ENCODE measurements at regions not wholly inside any gene's neighbourhood (a gene's known extent, or its start where the extent isn't known, plus 50 kb on each side); places are given as distances from the start of the nearest gene placed in this dataset.
A peak's percentile ranks its signal among the peaks of the same experiment; 100 is the strongest.

DNA sequence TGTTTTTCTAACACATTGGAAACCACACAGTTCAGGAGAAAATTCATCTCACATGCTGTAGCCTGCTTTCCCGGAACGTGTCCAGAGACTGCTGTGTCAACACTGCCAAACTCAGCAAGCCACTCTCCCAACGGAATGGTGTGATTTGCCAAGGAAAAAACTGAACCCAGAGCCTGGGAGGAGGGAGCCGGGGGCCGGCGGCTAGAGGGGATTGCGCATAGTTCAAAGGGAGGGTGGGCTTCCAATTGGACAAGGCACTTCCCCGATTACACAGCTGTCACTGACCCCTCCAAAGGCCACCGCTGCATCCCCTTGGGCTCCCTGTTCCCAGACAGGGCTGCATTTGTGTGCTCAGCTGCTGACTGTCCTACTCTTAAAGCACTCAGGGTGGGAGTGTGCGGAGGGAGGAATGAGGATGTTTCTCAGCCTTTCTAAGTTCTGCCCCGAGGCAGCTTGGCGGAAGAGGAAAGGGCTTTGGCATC lies 256.2 kb downstream of the ZNF621 start:
- WGBS, 2 experiments (ENCODE audit: low coverage in 1 of 2, low lambda C conversion rate in 2 of 2, missing lambda C conversion rate in 2 of 2), result 10 to 11% methylated on average over 12 of the region's 12 CpGs
- Histone ChIP-seq H3K4me3 (peak overlapping the region; percentile 55), H3K79me2 (ENCODE audit: insufficient read depth) (no peaks in the 10 kb centered on the region), H4K20me1 (ENCODE audit: insufficient read depth) (no peaks in the 10 kb centered on the region), H3K9ac (peak overlapping the region; percentile 55), H3K27me3 (replicated peaks; ENCODE audit: insufficient read depth) (no peaks in the 10 kb centered on the region), H2AFZ (peak overlapping the region; percentile 93), H3K4me1 (ENCODE audit: insufficient read depth) (peaks cover 13% of the 10 kb centered on the region; the same call in 1 of the 2 replicates), H3K9me3 (ENCODE audit: low read depth) (no peaks in the 10 kb centered on the region), H3K36me3 (ENCODE audit: low read depth) (no peaks in the 10 kb centered on the region), H3K4me2 (ENCODE audit: unreplicated experiment) (peak overlapping the region; percentile 75), H3F3A (ENCODE audit: insufficient read depth) (no peaks in the 10 kb centered on the region), H3K27ac (no peak overlapping the region), H3K9me2 (ENCODE audit: insufficient read depth) (no peaks in the 10 kb centered on the region)
- in situ Hi-C loops (cut with MboI), result no loop called here
- TF ChIP-seq EZH2phosphoT487 (IDR thresholded peaks at IDR 0.05; ENCODE audit: insufficient read depth, low read depth) (no peak), EZH2 (IDR thresholded peaks at IDR 0.05; ENCODE audit: insufficient read depth, poor library complexity, severe bottlenecking) (no peak)
- DNase-seq, result peak; percentile 47

DNA sequence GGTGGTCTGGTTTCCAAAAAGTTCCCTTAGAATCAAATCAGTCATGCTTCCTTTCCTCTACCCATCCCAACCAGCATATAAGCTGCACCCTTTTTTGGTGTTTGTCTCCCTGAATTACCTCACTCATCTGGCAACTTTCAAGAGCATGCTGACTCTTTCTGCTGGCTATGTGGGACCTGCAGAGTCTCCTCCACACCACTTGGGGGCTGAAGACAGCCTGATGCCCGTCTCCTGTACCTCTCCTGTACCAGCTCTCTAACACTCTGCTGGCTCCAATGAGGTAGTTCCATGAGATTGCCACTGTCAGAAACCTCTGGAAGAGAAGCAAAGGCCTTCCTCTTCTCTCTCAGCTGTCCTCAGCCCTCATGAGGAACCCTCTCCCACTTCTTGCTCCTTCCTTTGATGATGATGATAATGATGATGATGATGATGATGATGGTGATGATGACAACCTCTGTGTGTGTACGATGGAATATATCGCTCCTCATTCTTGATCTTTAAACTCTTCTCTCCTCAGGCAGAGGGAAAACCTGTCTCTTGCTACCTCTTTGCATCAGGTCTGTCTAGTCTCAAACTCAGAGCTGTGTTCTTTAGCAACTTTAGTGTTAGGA lies 257.5 kb downstream of the ZNF621 start:
- no peak overlapping the region for H3K4me2 ChIP-seq (ENCODE audit: unreplicated experiment)
- no peaks in the 10 kb centered on the region for H3F3A ChIP-seq (ENCODE audit: insufficient read depth)
- no peak overlapping the region for H2AFZ ChIP-seq
- TF ChIP-seq EZH2phosphoT487 (IDR thresholded peaks at IDR 0.05; ENCODE audit: insufficient read depth, low read depth) (no peak), EZH2 (IDR thresholded peaks at IDR 0.05; ENCODE audit: insufficient read depth, poor library complexity, severe bottlenecking) (no peak)
- no peak overlapping the region for H3K4me3 ChIP-seq
- H3K9me2 ChIP-seq (ENCODE audit: insufficient read depth), result no peaks in the 10 kb centered on the region
- no peak overlapping the region for H3K9ac ChIP-seq
- H4K20me1 ChIP-seq (ENCODE audit: insufficient read depth), result no peaks in the 10 kb centered on the region
- in situ Hi-C loops (cut with MboI), result no loop called here
- H3K9me3 ChIP-seq (ENCODE audit: low read depth), result no peaks in the 10 kb centered on the region
- no peaks in the 10 kb centered on the region for H3K27me3 ChIP-seq (replicated peaks; ENCODE audit: insufficient read depth)
- no peak overlapping the region for H3K27ac ChIP-seq
- peak; percentile 15 for DNase-seq
- peaks cover 13% of the 10 kb centered on the region; the same call in 1 of the 2 replicates for H3K4me1 ChIP-seq (ENCODE audit: insufficient read depth)
- 89 to 90% methylated on average over 3 of the region's 3 CpGs for whole genome bisulfite sequencing, 2 experiments (ENCODE audit: low coverage in 1 of 2, low lambda C conversion rate in 2 of 2, missing lambda C conversion rate in 2 of 2)
- no peaks in the 10 kb centered on the region for H3K36me3 ChIP-seq (ENCODE audit: low read depth)
- H3K79me2 ChIP-seq (ENCODE audit: insufficient read depth), result no peaks in the 10 kb centered on the region

DNA sequence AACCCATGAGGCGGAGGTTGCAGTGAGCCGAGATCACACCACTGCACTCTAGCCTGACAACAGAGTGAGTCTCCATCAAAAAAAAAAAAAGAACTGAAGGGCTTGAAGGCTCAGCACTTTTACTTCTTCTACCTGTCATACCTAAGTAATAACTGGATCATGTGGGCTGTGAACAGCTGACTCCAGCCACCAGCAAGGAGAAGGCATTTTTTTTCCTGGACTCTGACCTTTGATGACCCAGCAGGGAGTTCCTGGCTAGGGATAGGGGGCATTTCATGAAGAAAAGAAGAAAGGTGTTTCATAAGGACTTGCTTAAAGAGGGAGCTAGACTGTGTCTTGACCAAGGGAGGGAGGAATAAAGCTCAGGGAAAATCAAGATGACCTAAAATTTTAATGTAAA lies 266.0 kb downstream of the ZNF621 start:
- Histone ChIP-seq H3K36me3 (ENCODE audit: low read depth) (no peaks in the 10 kb centered on the region), H3K4me2 (ENCODE audit: unreplicated experiment) (no peak overlapping the region), H3K27ac (no peak overlapping the region), H3F3A (ENCODE audit: insufficient read depth) (no peaks in the 10 kb centered on the region), H3K27me3 (replicated peaks; ENCODE audit: insufficient read depth) (no peaks in the 10 kb centered on the region), H3K79me2 (ENCODE audit: insufficient read depth) (no peaks in the 10 kb centered on the region), H2AFZ (no peak overlapping the region), H4K20me1 (ENCODE audit: insufficient read depth) (no peaks in the 10 kb centered on the region), H3K4me3 (no peak overlapping the region), H3K9me3 (ENCODE audit: low read depth) (no peaks in the 10 kb centered on the region), H3K9ac (no peak overlapping the region), H3K4me1 (ENCODE audit: insufficient read depth) (no peaks in the 10 kb centered on the region), H3K9me2 (ENCODE audit: insufficient read depth) (no peaks in the 10 kb centered on the region)
- in situ Hi-C loops (cut with MboI), result no loop called here
- WGBS, 2 experiments (ENCODE audit: low coverage in 1 of 2, low lambda C conversion rate in 2 of 2, missing lambda C conversion rate in 2 of 2), result 71 to 78% methylated on average over 2 of the region's 2 CpGs
- no peak for DNase-seq
- no peak for TF ChIP-seq EZH2 (IDR thresholded peaks at IDR 0.05; ENCODE audit: insufficient read depth, poor library complexity, severe bottlenecking)
- TF ChIP-seq EZH2phosphoT487 (IDR thresholded peaks at IDR 0.05; ENCODE audit: insufficient read depth, low read depth), result no peak

DNA sequence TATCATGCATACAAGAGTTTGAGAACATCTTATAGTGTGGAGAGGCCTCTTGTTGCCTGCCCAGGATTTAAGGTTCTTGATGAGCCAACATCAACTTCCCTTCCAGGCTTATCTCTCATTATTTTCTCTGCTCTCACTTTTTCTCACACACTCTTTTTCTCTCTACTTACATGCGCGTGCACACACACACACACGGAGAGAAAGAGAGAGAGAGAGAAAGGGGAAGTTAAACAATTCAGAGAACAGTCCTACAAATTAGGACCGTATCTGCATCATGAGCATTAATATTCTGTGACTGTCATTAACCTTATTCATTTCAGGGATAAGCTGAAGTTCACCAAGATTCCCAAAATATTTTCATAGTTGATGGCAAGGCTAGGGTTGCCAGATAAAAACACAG lies 269.0 kb downstream of the ZNF621 start:
- Histone ChIP-seq H3K27ac (no peak overlapping the region), H3K79me2 (ENCODE audit: insufficient read depth) (no peaks in the 10 kb centered on the region), H2AFZ (no peak overlapping the region), H3K9me3 (ENCODE audit: low read depth) (no peaks in the 10 kb centered on the region), H3K9me2 (ENCODE audit: insufficient read depth) (no peaks in the 10 kb centered on the region), H3K36me3 (ENCODE audit: low read depth) (no peaks in the 10 kb centered on the region), H3K9ac (no peak overlapping the region), H3K4me3 (no peak overlapping the region), H4K20me1 (ENCODE audit: insufficient read depth) (no peaks in the 10 kb centered on the region), H3K4me1 (ENCODE audit: insufficient read depth) (no peaks in the 10 kb centered on the region), H3K4me2 (ENCODE audit: unreplicated experiment) (no peak overlapping the region), H3F3A (ENCODE audit: insufficient read depth) (no peaks in the 10 kb centered on the region), H3K27me3 (replicated peaks; ENCODE audit: insufficient read depth) (no peaks in the 10 kb centered on the region)
- 63 to 79% methylated on average over 4 of the region's 4 CpGs for WGBS, 2 experiments (ENCODE audit: low coverage in 1 of 2, low lambda C conversion rate in 2 of 2, missing lambda C conversion rate in 2 of 2)
- in situ Hi-C loops (cut with MboI), result no loop called here
- TF ChIP-seq EZH2phosphoT487 (IDR thresholded peaks at IDR 0.05; ENCODE audit: insufficient read depth, low read depth), result no peak
- no peak for TF ChIP-seq EZH2 (IDR thresholded peaks at IDR 0.05; ENCODE audit: insufficient read depth, poor library complexity, severe bottlenecking)
- DNase-seq, result no peak
